ENCODE measurements at regions not wholly inside any gene's neighbourhood (a gene's known extent, or its start where the extent isn't known, plus 50 kb on each side); places are given as distances from the start of the nearest gene placed in this dataset.

- no peak for TF ChIP-seq CTCF (IDR thresholded peaks at IDR 0.05)
- no peak for TF ChIP-seq POLR2A (IDR thresholded peaks at IDR 0.05)
- Histone ChIP-seq H3K9me3 (no peaks in the 10 kb centered on the region), H3K27ac (no peak overlapping the region), H3K27me3 (no peaks in the 10 kb centered on the region), H3K4me3 (replicated peaks in 1 of 3) (no peak overlapping the region), H3K4me1 (no peaks in the 10 kb centered on the region), H3K36me3 (no peaks in the 10 kb centered on the region)
- intact Hi-C loops (cut with DNase I), result no loop called here
- WGBS, 2 donors, result 75 to 88% methylated on average over 4 of the region's 4 CpGs
- DNase-seq, result no peak
Observed at GRCh38 chr18:60984510-60984909, 348.7 kb upstream of the CDH20 start.

GRCh38 chr18:60987963-60988362, 345.3 kb upstream of the CDH20 start:
- H3K4me3 ChIP-seq (replicated peaks in 1 of 3), result no peak overlapping the region
- no peak overlapping the region for H3K27ac ChIP-seq
- H3K27me3 ChIP-seq, result no peaks in the 10 kb centered on the region
- 67 to 79% methylated on average over 1 of the region's 1 CpG for WGBS, 2 donors
- H3K4me1 ChIP-seq, result no peaks in the 10 kb centered on the region
- intact Hi-C loops (cut with DNase I), result no loop called here
- no peaks in the 10 kb centered on the region for H3K36me3 ChIP-seq
- no peak for DNase-seq
- H3K9me3 ChIP-seq, result no peaks in the 10 kb centered on the region
- TF ChIP-seq POLR2A (IDR thresholded peaks at IDR 0.05), result no peak
- TF ChIP-seq CTCF (IDR thresholded peaks at IDR 0.05), result no peak

- no peaks in the 10 kb centered on the region for H3K36me3 ChIP-seq
- no peaks in the 10 kb centered on the region for H3K9me3 ChIP-seq
- no peaks in the 10 kb centered on the region for H3K4me1 ChIP-seq
- intact Hi-C loops (cut with DNase I), result no loop called here
- no peak overlapping the region for H3K27ac ChIP-seq
- TF ChIP-seq POLR2A (IDR thresholded peaks at IDR 0.05) (no peak), CTCF (IDR thresholded peaks at IDR 0.05) (no peak)
- DNase-seq, result no peak
- 63 to 84% methylated on average over 1 of the region's 1 CpG for WGBS, 2 donors
- no peak overlapping the region for H3K4me3 ChIP-seq (replicated peaks in 1 of 3)
- H3K27me3 ChIP-seq, result no peaks in the 10 kb centered on the region
Observed at GRCh38 chr18:60996326-60996725, 336.9 kb upstream of the CDH20 start.

GRCh38 chr18:60996822-60997221, 336.4 kb upstream of the CDH20 start:
- Histone ChIP-seq H3K36me3 (no peaks in the 10 kb centered on the region), H3K4me1 (no peaks in the 10 kb centered on the region), H3K4me3 (replicated peaks in 1 of 3) (no peak overlapping the region), H3K9me3 (no peaks in the 10 kb centered on the region), H3K27ac (no peak overlapping the region), H3K27me3 (no peaks in the 10 kb centered on the region)
- TF ChIP-seq POLR2A (IDR thresholded peaks at IDR 0.05) (no peak), CTCF (IDR thresholded peaks at IDR 0.05) (no peak)
- no peak for DNase-seq
- intact Hi-C loops (cut with DNase I), result no loop called here
- 89 to 91% methylated on average over 5 of the region's 5 CpGs for WGBS, 2 donors

- TF ChIP-seq POLR2A (IDR thresholded peaks at IDR 0.05) (no peak), CTCF (IDR thresholded peaks at IDR 0.05) (no peak)
- H3K4me1 ChIP-seq, result no peaks in the 10 kb centered on the region
- H3K4me3 ChIP-seq (replicated peaks in 1 of 3), result no peak overlapping the region
- no peak overlapping the region for H3K27ac ChIP-seq
- H3K27me3 ChIP-seq, result no peaks in the 10 kb centered on the region
- WGBS, 2 donors, result 91 to 94% methylated on average over 2 of the region's 2 CpGs
- intact Hi-C loops (cut with DNase I), result no loop called here
- H3K36me3 ChIP-seq, result no peaks in the 10 kb centered on the region
- H3K9me3 ChIP-seq, result no peaks in the 10 kb centered on the region
- DNase-seq, result no peak
Observed at GRCh38 chr18:61001138-61001537, 332.1 kb upstream of the CDH20 start.
